Esophagus muscularis mucosa (tissue), 4 donors: ENCODE measurements at regions not wholly inside any gene's neighbourhood (a gene's known extent, or its start where the extent isn't known, plus 50 kb on each side); places are given as distances from the start of the nearest gene placed in this dataset.

Experiments used
- DNase-seq: peaks from one replicate; pipeline ENCODE4 v3.0.0-alpha.2; 2017; ENCODE audit errors: extremely low spot score
- H3K27ac ChIP-seq, 4 donors: fragments of 200-600 bp; sonication (generic); replicated peaks in 1 of 4; 1 replicate in 3 of 4; 2 replicates in 1 of 4; pipeline ENCODE4 v1.5.1; 2016 to 2019; ENCODE audit warnings: mild to moderate bottlenecking in 1 of 4
- H3K27me3 ChIP-seq, 4 donors: fragments of 200-600 bp; sonication (generic); one replicate each; pipeline versions ENCODE4 v1.5.1 to v1.6.0; 2016 to 2019
- H3K36me3 ChIP-seq, 4 donors: fragments of 200-600 bp; sonication (generic); one replicate each; pipeline ENCODE4 v1.5.1; 2016 to 2019
- H3K4me1 ChIP-seq, 4 donors: fragments of 200-600 bp; sonication (generic); one replicate each; pipeline ENCODE4 v1.5.1; 2016 to 2019
- H3K4me3 ChIP-seq, 4 donors: fragments of 200-600 bp; sonication (generic); 1 replicate in 2 of 4; 2 replicates in 2 of 4; pipeline ENCODE4 v1.5.1; 2016 to 2019; ENCODE audit warnings: mild to moderate bottlenecking in 4 of 4, moderate library complexity in 1 of 4
- H3K9me3 ChIP-seq, 4 donors: fragments of 200-600 bp; sonication (generic); 1 replicate in 3 of 4; 2 replicates in 1 of 4; pipeline ENCODE4 v1.5.1; 2016 to 2019
- EP300 ChIP-seq: sonication (generic); formaldehyde crosslinking; IDR thresholded peaks from one replicate; pipeline ENCODE4 v1.6.1; 2017; ENCODE audit warnings: antibody characterized with exemption
- POLR2A ChIP-seq: fragments of 450-650 bp; IDR thresholded peaks from one replicate; pipeline ENCODE4 v1.6.1; 2017; ENCODE audit warnings: antibody characterized with exemption, moderate library complexity, mild to moderate bottlenecking, low read depth
- POLR2AphosphoS5 ChIP-seq, 2 donors: sonication (generic); formaldehyde crosslinking; IDR thresholded peaks; one replicate each; pipeline ENCODE4 v1.6.1; 2017; ENCODE audit warnings: antibody characterized with exemption in 2 of 2
- WGBS: methylation state at CpG from one replicate; pipeline ENCODE4 v1.1.5; 2018; 5-methylcytosine and 5-hydroxymethylcytosine counted together
- intact Hi-C: fragments of 100-400 bp; cut with DNase I; formaldehyde crosslinking; loops from one replicate; pipeline ENCODE4 v1.15.1; 2023
- TF ChIP-seq, protein P1 (sequence below), 3 experiments: fragments of 200-600 bp in 2 of 3; fragments of 450-650 bp in 1 of 3; sonication (generic) in 2 of 3; IDR thresholded peaks; one replicate each; pipeline ENCODE4 v1.5.1; 2017 to 2019; ENCODE audit warnings: antibody characterized with exemption in 3 of 3, mild to moderate bottlenecking in 2 of 3, moderate library complexity in 1 of 3

DNA sequence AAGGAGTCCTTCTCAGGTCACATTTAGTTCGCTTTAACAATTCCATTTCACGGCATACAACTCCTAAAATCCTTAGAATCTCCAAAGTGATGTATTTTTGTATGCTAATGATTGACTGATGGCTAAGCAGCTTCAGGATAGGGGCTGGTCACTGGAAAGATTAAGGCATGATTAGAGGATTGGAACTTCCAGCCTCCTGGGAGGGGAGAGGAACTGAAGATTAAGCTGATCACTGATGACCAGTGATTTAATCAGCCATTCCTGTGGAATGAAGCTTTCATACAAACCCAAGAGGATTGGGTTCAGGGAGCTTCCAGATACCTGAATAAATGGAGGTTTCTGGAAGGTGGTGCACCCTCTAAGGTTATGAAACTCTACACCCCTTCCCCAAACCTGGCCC, 123.9 kb upstream of the CDK13 start:
- WGBS = 60% methylated on average over 2 of the region's 2 CpGs
- Histone ChIP-seq H3K36me3 (no peaks in the 10 kb centered on the region), H3K9me3 (no peaks in the 10 kb centered on the region), H3K4me3 (no peak overlapping the region), H3K4me1 (no peaks in the 10 kb centered on the region), H3K27me3 (peaks cover 0 to 26% (median 0%) of the 10 kb centered on the region in 4 donors), H3K27ac (no peak overlapping the region)
- TF ChIP-seq EP300 (no peak), POLR2AphosphoS5 (IDR thresholded peaks at IDR 0.05) (no peak)
- TF ChIP-seq, protein P1, sequence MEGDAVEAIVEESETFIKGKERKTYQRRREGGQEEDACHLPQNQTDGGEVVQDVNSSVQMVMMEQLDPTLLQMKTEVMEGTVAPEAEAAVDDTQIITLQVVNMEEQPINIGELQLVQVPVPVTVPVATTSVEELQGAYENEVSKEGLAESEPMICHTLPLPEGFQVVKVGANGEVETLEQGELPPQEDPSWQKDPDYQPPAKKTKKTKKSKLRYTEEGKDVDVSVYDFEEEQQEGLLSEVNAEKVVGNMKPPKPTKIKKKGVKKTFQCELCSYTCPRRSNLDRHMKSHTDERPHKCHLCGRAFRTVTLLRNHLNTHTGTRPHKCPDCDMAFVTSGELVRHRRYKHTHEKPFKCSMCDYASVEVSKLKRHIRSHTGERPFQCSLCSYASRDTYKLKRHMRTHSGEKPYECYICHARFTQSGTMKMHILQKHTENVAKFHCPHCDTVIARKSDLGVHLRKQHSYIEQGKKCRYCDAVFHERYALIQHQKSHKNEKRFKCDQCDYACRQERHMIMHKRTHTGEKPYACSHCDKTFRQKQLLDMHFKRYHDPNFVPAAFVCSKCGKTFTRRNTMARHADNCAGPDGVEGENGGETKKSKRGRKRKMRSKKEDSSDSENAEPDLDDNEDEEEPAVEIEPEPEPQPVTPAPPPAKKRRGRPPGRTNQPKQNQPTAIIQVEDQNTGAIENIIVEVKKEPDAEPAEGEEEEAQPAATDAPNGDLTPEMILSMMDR (IDR thresholded peaks at IDR 0.05) = no peak
- DNase-seq = peak; percentile 42
- intact Hi-C loops = no loop called here

DNA sequence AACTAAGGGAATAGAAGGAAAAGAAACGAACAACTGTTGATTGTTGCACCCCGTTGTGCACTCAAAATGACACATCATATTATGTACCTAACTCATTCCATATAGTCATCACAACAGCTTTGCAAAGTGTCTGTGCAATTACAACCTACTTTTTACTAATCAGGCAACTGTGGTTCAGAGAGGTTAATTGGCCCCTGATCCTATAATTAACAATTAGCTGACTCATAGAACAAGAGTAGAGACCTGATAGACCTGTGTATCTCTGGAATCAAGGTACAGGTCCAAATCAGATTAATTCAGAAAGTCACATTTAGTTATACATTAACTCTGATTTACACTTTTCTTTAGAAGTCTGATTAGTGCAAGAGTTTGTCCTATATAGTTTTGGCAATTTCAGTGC, 122.5 kb upstream of the CDK13 start:
- H3K36me3 ChIP-seq = no peaks in the 10 kb centered on the region
- peaks cover 0 to 1% (median under 1%) of the 10 kb centered on the region in 4 donors for H3K4me1 ChIP-seq
- no peaks in the 10 kb centered on the region for H3K9me3 ChIP-seq
- DNase-seq = no peak
- TF ChIP-seq EP300 (no peak), POLR2A (no peak), POLR2AphosphoS5 (IDR thresholded peaks at IDR 0.05) (no peak)
- TF ChIP-seq, protein P1 (IDR thresholded peaks at IDR 0.05) = no peak
- no peak overlapping the region for H3K27ac ChIP-seq
- 89% methylated on average over 2 of the region's 2 CpGs for WGBS
- intact Hi-C loops = no loop called here
- no peak overlapping the region for H3K4me3 ChIP-seq
- H3K27me3 ChIP-seq = peaks cover 0 to 39% (median 0%) of the 10 kb centered on the region in 4 donors

DNA sequence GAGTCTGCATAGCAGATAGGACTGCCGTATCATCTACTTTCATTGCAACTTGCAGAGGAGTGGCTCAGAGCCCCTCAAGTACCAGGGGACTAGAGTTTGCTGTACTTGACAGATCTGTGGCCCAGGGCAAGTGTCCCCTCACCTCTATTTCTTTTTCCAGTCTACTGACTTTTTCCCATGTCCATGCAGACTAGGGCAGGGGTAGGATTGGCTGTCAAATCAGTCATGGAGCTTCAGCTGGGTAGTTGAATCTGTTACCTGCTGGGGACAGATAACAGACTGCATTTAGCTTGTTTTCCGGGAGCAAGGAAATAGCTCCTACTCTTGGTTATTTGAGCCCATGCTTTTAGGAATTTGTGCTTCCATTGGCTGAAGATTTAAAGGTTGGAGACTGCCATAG, 121.0 kb upstream of the CDK13 start:
- Histone ChIP-seq H3K27ac (no peak overlapping the region), H3K36me3 (no peaks in the 10 kb centered on the region), H3K4me1 (peaks cover 6 to 13% (median 9%) of the 10 kb centered on the region in 4 donors), H3K9me3 (no peaks in the 10 kb centered on the region), H3K27me3 (peaks cover 0 to 39% (median 0%) of the 10 kb centered on the region in 4 donors), H3K4me3 (no peak overlapping the region)
- TF ChIP-seq POLR2A (no peak), POLR2AphosphoS5 (IDR thresholded peaks at IDR 0.05) (no peak), EP300 (no peak)
- TF ChIP-seq, protein P1 (IDR thresholded peaks at IDR 0.05) = no peak
- 89% methylated on average over 2 of the region's 2 CpGs for WGBS
- intact Hi-C loops = no loop called here
- DNase-seq = peak; percentile 55

DNA sequence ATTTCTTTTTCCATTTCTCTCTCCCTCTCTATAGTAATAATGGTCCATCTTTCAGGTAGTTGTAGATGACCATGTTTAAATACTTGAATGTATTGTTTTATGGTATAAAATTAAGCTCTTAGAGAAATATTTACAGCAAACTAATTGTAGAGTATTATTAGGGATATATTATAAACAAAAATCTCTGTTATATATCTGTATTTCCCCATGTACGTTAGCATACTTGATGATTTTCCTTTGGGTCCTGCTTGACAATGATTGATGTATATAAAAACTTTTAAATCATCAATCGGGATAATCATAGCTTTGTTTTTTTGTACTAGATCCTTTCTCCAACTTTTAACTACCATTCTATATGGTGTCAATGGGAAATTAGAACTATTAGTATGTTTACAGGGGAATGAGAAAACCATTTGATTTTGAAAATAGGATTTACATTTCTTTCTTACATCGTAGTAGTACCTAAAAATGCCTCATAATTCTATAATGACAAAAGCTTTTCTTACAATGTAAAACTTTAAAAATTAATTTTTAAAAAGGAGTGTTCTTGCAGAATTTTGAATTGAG, 117.5 kb upstream of the CDK13 start:
- H3K27ac ChIP-seq = no peak overlapping the region
- H3K27me3 ChIP-seq = peaks cover 0 to 45% (median 2%) of the 10 kb centered on the region in 4 donors
- no peaks in the 10 kb centered on the region for H3K36me3 ChIP-seq
- H3K4me1 ChIP-seq = peaks cover 6 to 13% (median 10%) of the 10 kb centered on the region in 4 donors
- peak overlapping the region; percentile 54 to 68 (median 56) for H3K4me3 ChIP-seq
- DNase-seq = no peak
- 63% methylated on average over 3 of the region's 3 CpGs for WGBS
- intact Hi-C loops = no loop called here
- no peak for TF ChIP-seq POLR2A
- TF ChIP-seq POLR2AphosphoS5 (IDR thresholded peaks at IDR 0.05) = no peak
- TF ChIP-seq EP300 = no peak
- TF ChIP-seq, protein P1 (IDR thresholded peaks at IDR 0.05) = no peak
- no peaks in the 10 kb centered on the region for H3K9me3 ChIP-seq
